K562 (cell line): ENCODE measurements at regions not wholly inside any gene's neighbourhood (a gene's known extent, or its start where the extent isn't known, plus 50 kb on each side); places are given as distances from the start of the nearest gene placed in this dataset.

Experiments used
- FOXJ2 ChIP-seq: fragments of 200-800 bp; sonication (Bioruptor generic); IDR thresholded peaks from 2 replicates; pipeline ENCODE4 v1.6.1; 2016; ENCODE audit warnings: missing genetic modification characterization, missing compliant biosample characterization
- JUND ChIP-seq, 2 experiments: IDR thresholded peaks; 2 replicates in 1 of 2; 3 replicates in 1 of 2; pipeline ENCODE4 v1.6.1; 2011; ENCODE audit warnings: borderline replicate concordance in 2 of 2, low read depth in 2 of 2, low read length in 2 of 2, improper control_type of control experiment in 1 of 2, missing biosample characterization in 1 of 2, missing genetic modification characterization in 1 of 2, missing genetic modification reagents in 1 of 2
- TCF7L2 ChIP-seq: fragments of 150-350 bp; IDR thresholded peaks from 2 replicates; pipeline ENCODE4 v1.6.1; 2016; ENCODE audit warnings: low read depth, mild to moderate bottlenecking, low read length, moderate library complexity
- ZBTB8A ChIP-seq: fragments of 450-650 bp; IDR thresholded peaks from 2 replicates; pipeline ENCODE4 v1.6.1; 2018; ENCODE audit warnings: mild to moderate bottlenecking, moderate library complexity; ENCODE audit not compliant: partially characterized antibody
- TF ChIP-seq, protein P1 (sequence below): fragments of 450-650 bp; IDR thresholded peaks from 2 replicates; pipeline ENCODE4 v1.6.1; 2016; ENCODE audit warnings: low read depth

DNA sequence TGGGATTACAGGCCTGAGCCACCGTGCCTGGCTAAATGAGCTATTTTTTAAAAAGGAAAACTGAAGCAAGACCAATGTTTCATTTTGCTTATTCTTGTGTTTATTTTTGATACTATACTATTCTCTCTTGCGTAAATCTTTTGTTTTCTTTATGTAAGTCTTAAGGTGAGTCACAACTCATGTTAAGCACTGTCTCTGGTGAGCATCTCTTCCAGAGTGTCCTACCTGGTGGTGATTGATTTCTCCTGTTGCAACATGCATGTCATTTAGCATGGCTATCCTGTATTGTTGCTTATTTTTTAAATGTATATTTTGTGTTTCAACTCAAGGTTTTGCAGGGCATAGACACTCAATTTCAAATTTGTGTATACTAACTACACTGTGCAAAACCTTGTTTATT lies 336.0 kb downstream of the RFPL4B start:
- TF ChIP-seq, protein P1, sequence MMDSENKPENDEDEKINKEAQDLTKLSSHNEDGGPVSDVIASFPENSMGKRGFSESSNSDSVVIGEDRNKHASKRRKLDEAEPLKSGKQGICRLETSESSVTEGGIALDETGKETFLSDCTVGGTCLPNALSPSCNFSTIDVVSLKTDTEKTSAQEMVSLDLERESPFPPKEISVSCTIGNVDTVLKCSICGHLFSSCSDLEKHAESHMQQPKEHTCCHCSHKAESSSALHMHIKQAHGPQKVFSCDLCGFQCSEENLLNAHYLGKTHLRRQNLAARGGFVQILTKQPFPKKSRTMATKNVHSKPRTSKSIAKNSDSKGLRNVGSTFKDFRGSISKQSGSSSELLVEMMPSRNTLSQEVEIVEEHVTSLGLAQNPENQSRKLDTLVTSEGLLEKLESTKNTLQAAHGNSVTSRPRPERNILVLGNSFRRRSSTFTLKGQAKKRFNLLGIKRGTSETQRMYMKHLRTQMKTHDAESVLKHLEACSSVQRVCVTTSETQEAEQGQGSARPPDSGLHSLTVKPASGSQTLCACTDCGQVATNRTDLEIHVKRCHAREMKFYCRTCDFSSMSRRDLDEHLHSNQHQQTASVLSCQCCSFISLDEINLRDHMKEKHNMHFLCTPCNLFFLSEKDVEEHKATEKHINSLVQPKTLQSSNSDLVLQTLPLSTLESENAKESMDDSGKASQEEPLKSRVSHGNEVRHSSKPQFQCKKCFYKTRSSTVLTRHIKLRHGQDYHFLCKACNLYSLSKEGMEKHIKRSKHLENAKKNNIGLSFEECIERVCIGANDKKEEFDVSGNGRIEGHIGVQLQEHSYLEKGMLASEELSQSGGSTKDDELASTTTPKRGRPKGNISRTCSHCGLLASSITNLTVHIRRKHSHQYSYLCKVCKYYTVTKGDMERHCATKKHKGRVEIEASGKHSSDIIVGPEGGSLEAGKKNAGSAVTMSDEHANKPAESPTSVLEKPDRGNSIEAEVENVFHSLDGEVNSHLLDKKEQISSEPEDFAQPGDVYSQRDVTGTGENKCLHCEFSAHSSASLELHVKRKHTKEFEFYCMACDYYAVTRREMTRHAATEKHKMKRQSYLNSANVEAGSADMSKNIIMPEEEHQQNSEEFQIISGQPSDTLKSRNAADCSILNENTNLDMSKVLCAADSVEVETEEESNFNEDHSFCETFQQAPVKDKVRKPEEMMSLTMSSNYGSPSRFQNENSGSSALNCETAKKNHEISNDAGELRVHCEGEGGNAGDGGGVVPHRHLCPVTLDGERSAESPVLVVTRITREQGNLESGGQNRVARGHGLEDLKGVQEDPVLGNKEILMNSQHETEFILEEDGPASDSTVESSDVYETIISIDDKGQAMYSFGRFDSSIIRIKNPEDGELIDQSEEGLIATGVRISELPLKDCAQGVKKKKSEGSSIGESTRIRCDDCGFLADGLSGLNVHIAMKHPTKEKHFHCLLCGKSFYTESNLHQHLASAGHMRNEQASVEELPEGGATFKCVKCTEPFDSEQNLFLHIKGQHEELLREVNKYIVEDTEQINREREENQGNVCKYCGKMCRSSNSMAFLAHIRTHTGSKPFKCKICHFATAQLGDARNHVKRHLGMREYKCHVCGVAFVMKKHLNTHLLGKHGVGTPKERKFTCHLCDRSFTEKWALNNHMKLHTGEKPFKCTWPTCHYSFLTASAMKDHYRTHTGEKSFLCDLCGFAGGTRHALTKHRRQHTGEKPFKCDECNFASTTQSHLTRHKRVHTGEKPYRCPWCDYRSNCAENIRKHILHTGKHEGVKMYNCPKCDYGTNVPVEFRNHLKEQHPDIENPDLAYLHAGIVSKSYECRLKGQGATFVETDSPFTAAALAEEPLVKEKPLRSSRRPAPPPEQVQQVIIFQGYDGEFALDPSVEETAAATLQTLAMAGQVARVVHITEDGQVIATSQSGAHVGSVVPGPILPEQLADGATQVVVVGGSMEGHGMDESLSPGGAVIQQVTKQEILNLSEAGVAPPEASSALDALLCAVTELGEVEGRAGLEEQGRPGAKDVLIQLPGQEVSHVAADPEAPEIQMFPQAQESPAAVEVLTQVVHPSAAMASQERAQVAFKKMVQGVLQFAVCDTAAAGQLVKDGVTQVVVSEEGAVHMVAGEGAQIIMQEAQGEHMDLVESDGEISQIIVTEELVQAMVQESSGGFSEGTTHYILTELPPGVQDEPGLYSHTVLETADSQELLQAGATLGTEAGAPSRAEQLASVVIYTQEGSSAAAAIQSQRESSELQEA, result no peak
- no peak for TF ChIP-seq ZBTB8A
- no peak for TF ChIP-seq JUND (IDR thresholded peaks at IDR 0.05; ENCODE audit: borderline replicate concordance, low read depth, low read length)
- no peak for TF ChIP-seq JUND (tag; IDR thresholded peaks at IDR 0.05; ENCODE audit: borderline replicate concordance, low read depth, low read length)
- no peak for TF ChIP-seq FOXJ2 (tag)
- TF ChIP-seq TCF7L2, result no peak
